A549 (cell line): ENCODE measurements at regions not wholly inside any gene's neighbourhood (a gene's known extent, or its start where the extent isn't known, plus 50 kb on each side); places are given as distances from the start of the nearest gene placed in this dataset.

Experiments used
- ATAC-seq, 2 experiments: fragments of 200-7000 bp in 1 of 2; fragments of >200 bp in 1 of 2; cut with Nextera tagmentation in 1 of 2; cut with Tn5 transposase in 1 of 2; 3 replicates each; pipeline versions ENCODE4 v1.8.0 to v1.9.1; 2018 to 2020; ENCODE audit warnings: mild to moderate bottlenecking in 1 of 2, moderate library complexity in 1 of 2
- CTCF ChIA-PET: fragments of 300-600 bp; sonication (Branson Sonifier 250); formaldehyde crosslinking; extraction: SDS; loops from one replicate; lab custom pipeline; 2021; ENCODE audit warnings: antibody characterized with exemption, inconsistent platforms; lab: Yijun Ruan, JAX
- POLR2A ChIA-PET: fragments of 350-600 bp; formaldehyde crosslinking; extraction: SDS; loops from one replicate; lab custom pipeline; 2021; ENCODE audit warnings: antibody characterized with exemption, inconsistent platforms; lab: Yijun Ruan, JAX
- DNase-seq, 2 experiments: peaks; one replicate each; pipeline versions ENCODE4 v3.0.0 to v3.0.0-alpha.2; 2011 to 2016; ENCODE audit warnings: low read depth in 1 of 2, low spot score in 1 of 2
- FAIRE-seq: peaks from 2 replicates; lab custom pipeline; 2011; peaks lifted over from hg19 to GRCh38; lab: Jason Lieb, UNC
- H3K27ac ChIP-seq, 2 experiments: fragments of >200 bp; sonication (Bioruptor Twin); formaldehyde crosslinking; 3 replicates each; pipeline ENCODE4 v1.5.1; 2016 to 2017
- H3K4me1 ChIP-seq: fragments of >200 bp; sonication (Bioruptor Twin); formaldehyde crosslinking; 3 replicates; pipeline ENCODE4 v1.6.1; 2016
- H3K4me2 ChIP-seq: fragments of >200 bp; sonication (Bioruptor Twin); formaldehyde crosslinking; 3 replicates; pipeline ENCODE4 v1.6.1; 2016
- H3K4me3 ChIP-seq: fragments of >200 bp; sonication (Bioruptor Twin); formaldehyde crosslinking; 3 replicates; pipeline ENCODE4 v1.5.1; 2016
- H3K9me3 ChIP-seq: fragments of >200 bp; sonication (Bioruptor Twin); formaldehyde crosslinking; 3 replicates; pipeline ENCODE4 v1.6.1; 2016
- FOSB ChIP-seq: fragments of 250-450 bp; sonication (Bioruptor Pico); IDR thresholded peaks from 2 replicates; pipeline ENCODE4 v1.5.0; 2020; ENCODE audit warnings: mild to moderate bottlenecking, moderate library complexity
- FOSL2 ChIP-seq, 2 experiments: fragments of 450-650 bp in 1 of 2; fragments of >200 bp in 1 of 2; sonication (Bioruptor Twin) in 1 of 2; formaldehyde crosslinking; IDR thresholded peaks; 2 replicates each; pipeline versions ENCODE4 v1.5.0 to v1.6.1; 2016 to 2020; ENCODE audit warnings: mild to moderate bottlenecking in 1 of 2, moderate library complexity in 1 of 2
- FOXS1 ChIP-seq: fragments of 250-450 bp; sonication (Bioruptor Pico); IDR thresholded peaks from 2 replicates; pipeline ENCODE4 v1.5.0; 2020; ENCODE audit warnings: mild to moderate bottlenecking, moderate library complexity
- HOXB13 ChIP-seq: fragments of 250-450 bp; sonication (Bioruptor Pico); IDR thresholded peaks from 2 replicates; pipeline ENCODE4 v1.5.0; 2020; ENCODE audit warnings: low read depth, mild to moderate bottlenecking, moderate library complexity
- JUN ChIP-seq, 2 experiments: fragments of >200 bp; sonication (Bioruptor Twin); formaldehyde crosslinking; IDR thresholded peaks; 2 replicates in 1 of 2; 3 replicates in 1 of 2; pipeline ENCODE4 v1.6.1; 2016 to 2017
- KDM1A ChIP-seq: fragments of 200-600 bp; sonication (generic); IDR thresholded peaks from 2 replicates; pipeline ENCODE4 v1.6.1; 2016; ENCODE audit warnings: low read depth, mild to moderate bottlenecking
- NR3C1 ChIP-seq: fragments of >200 bp; sonication (Bioruptor Twin); formaldehyde crosslinking; IDR thresholded peaks from 3 replicates; pipeline ENCODE4 v1.6.1; 2017
- PHF8 ChIP-seq: fragments of 200-600 bp; sonication (generic); IDR thresholded peaks from 2 replicates; pipeline ENCODE4 v1.6.1; 2016; ENCODE audit warnings: low read depth, mild to moderate bottlenecking, antibody characterized with exemption, moderate library complexity, borderline replicate concordance
- RARB ChIP-seq: fragments of 250-450 bp; sonication (Bioruptor Pico); IDR thresholded peaks from 2 replicates; pipeline ENCODE4 v1.8.0; 2021; ENCODE audit warnings: mild to moderate bottlenecking, moderate library complexity
- TP53 ChIP-seq: fragments of 250-450 bp; sonication (Bioruptor Pico); IDR thresholded peaks from 2 replicates; pipeline ENCODE4 v1.5.0; 2021; ENCODE audit warnings: mild to moderate bottlenecking, moderate library complexity
- ZC3H11A ChIP-seq: fragments of 450-650 bp; IDR thresholded peaks from 2 replicates; pipeline ENCODE4 v1.6.1; 2014; ENCODE audit warnings: antibody characterized with exemption, mild to moderate bottlenecking
- WGBS: methylation state at CpG from one replicate; pipeline ENCODE4 v1.1.6; 2017; ENCODE audit errors: missing lambda C conversion rate; 5-methylcytosine and 5-hydroxymethylcytosine counted together
- TF ChIP-seq, protein P1 (sequence below): fragments of >200 bp; sonication (Bioruptor Twin); formaldehyde crosslinking; IDR thresholded peaks from 3 replicates; pipeline ENCODE4 v1.5.1; 2016
- TF ChIP-seq, protein P2 (sequence below): fragments of 200-600 bp; sonication (generic); IDR thresholded peaks from 2 replicates; pipeline ENCODE4 v1.6.1; 2016; ENCODE audit warnings: antibody characterized with exemption, mild to moderate bottlenecking, moderate library complexity
- TF ChIP-seq, protein P3 (sequence below): fragments of 250-450 bp; sonication (Bioruptor Pico); IDR thresholded peaks from 2 replicates; pipeline ENCODE4 v1.5.0; 2020; ENCODE audit warnings: low read depth, mild to moderate bottlenecking, moderate library complexity
- TF ChIP-seq, protein P4 (sequence below): IDR thresholded peaks from 2 replicates; pipeline ENCODE4 v1.6.1; 2012

DNA sequence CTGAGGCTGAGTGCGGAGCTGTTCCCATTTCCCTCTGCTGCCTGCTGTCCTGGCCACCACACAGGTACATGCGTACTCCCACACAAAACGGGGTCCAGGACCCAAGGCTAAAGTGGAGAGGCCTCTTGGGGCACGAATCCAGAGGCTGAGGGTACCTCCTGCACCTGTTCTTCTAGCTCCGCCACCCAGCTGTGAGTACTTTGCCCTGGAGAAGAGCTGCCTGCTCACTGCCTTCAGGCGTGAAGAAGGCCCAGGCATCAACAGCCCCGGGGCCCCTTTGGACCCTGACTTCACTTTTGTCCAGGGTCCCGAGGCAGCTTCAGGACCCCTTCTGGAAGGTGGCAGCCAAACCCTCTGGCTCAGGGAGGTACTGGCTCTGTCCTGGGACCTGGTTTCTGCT is 88.6 kb downstream of the HIF1AN start (continued):
- TF ChIP-seq, protein P1, sequence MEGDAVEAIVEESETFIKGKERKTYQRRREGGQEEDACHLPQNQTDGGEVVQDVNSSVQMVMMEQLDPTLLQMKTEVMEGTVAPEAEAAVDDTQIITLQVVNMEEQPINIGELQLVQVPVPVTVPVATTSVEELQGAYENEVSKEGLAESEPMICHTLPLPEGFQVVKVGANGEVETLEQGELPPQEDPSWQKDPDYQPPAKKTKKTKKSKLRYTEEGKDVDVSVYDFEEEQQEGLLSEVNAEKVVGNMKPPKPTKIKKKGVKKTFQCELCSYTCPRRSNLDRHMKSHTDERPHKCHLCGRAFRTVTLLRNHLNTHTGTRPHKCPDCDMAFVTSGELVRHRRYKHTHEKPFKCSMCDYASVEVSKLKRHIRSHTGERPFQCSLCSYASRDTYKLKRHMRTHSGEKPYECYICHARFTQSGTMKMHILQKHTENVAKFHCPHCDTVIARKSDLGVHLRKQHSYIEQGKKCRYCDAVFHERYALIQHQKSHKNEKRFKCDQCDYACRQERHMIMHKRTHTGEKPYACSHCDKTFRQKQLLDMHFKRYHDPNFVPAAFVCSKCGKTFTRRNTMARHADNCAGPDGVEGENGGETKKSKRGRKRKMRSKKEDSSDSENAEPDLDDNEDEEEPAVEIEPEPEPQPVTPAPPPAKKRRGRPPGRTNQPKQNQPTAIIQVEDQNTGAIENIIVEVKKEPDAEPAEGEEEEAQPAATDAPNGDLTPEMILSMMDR = no peak
- TF ChIP-seq PHF8 = no peak
- TF ChIP-seq, all 56 proteins: peak for 0

DNA sequence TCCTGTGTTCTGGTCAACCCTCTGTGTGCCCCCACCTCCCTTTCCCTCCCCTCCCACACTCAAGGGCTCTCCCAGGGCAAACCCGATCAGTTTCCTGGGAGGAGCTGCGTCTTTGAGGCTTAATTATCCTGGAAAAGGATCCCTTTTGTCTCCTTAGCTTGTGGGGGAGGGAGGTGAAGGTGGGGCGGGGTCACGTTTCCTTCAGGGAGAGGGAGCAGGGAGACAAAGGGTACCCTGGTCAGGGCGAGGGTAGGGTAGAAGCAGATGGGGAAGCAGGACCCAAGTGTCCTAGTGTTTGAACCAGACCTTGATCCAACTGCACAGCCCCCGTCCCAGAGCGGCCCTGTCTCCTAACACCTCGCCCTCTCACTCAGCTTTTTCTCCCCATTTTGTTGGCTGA is 90.1 kb downstream of the HIF1AN start:
- POLR2A ChIA-PET = no interaction called here
- Histone ChIP-seq H3K4me2 (no peak overlapping the region), H3K4me1 (no peaks in the 10 kb centered on the region), H3K27ac (no peak overlapping the region), H3K9me3 (no peaks in the 10 kb centered on the region), H3K4me3 (no peak overlapping the region)
- no peak for DNase-seq
- 43% methylated on average over 8 of the region's 8 CpGs for WGBS
- no peak for TF ChIP-seq FOXS1 (CRISPR knock-in tag)
- TF ChIP-seq, protein P2, sequence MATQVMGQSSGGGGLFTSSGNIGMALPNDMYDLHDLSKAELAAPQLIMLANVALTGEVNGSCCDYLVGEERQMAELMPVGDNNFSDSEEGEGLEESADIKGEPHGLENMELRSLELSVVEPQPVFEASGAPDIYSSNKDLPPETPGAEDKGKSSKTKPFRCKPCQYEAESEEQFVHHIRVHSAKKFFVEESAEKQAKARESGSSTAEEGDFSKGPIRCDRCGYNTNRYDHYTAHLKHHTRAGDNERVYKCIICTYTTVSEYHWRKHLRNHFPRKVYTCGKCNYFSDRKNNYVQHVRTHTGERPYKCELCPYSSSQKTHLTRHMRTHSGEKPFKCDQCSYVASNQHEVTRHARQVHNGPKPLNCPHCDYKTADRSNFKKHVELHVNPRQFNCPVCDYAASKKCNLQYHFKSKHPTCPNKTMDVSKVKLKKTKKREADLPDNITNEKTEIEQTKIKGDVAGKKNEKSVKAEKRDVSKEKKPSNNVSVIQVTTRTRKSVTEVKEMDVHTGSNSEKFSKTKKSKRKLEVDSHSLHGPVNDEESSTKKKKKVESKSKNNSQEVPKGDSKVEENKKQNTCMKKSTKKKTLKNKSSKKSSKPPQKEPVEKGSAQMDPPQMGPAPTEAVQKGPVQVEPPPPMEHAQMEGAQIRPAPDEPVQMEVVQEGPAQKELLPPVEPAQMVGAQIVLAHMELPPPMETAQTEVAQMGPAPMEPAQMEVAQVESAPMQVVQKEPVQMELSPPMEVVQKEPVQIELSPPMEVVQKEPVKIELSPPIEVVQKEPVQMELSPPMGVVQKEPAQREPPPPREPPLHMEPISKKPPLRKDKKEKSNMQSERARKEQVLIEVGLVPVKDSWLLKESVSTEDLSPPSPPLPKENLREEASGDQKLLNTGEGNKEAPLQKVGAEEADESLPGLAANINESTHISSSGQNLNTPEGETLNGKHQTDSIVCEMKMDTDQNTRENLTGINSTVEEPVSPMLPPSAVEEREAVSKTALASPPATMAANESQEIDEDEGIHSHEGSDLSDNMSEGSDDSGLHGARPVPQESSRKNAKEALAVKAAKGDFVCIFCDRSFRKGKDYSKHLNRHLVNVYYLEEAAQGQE = no peak
- no peak for TF ChIP-seq FOSB (CRISPR knock-in tag)
- CTCF ChIA-PET = interaction anchor here (0.9 kb wide), 1 partner anchor 64 kb away, joined by 4 read pairs; no protein-coding TSS in a partner anchor
- no peak for FAIRE-seq
- no peak for ATAC-seq

DNA sequence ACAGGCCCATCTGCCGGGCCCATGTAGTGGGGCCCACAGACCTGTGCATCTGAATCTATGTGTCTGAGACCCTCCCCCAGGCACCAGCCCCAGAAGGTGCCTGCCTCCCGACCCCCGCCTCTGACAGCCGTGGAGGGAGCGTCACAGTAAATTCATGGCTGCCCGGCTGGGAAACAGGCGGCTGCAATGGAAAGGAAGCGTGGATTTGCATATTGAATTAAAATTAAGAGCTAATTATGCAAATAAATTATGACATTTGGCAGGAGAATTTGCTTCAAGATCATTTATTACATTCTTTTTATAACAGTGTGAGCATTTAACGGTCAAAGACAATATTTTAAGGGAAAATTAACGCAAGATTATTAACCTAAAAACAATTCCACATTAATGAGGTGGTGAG is 92.3 kb downstream of the HIF1AN start:
- TF ChIP-seq RARB (CRISPR knock-in tag) (no peak), ZC3H11A (no peak), HOXB13 (CRISPR knock-in tag) (no peak), NR3C1 (no peak), FOSL2 (IDR thresholded peaks at IDR 0.05) (no peak), FOSL2 (CRISPR knock-in tag; IDR thresholded peaks at IDR 0.05) (no peak), KDM1A (no peak), TP53 (no peak), JUN (IDR thresholded peaks at IDR 0.05) (no peak)
- TF ChIP-seq, protein P3, sequence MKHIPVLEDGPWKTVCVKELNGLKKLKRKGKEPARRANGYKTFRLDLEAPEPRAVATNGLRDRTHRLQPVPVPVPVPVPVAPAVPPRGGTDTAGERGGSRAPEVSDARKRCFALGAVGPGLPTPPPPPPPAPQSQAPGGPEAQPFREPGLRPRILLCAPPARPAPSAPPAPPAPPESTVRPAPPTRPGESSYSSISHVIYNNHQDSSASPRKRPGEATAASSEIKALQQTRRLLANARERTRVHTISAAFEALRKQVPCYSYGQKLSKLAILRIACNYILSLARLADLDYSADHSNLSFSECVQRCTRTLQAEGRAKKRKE (CRISPR knock-in tag) = no peak
- TF ChIP-seq, protein P1 = no peak
- TF ChIP-seq, protein P4, sequence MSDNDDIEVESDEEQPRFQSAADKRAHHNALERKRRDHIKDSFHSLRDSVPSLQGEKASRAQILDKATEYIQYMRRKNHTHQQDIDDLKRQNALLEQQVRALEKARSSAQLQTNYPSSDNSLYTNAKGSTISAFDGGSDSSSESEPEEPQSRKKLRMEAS = no peak
- Histone ChIP-seq H3K4me1 (no peaks in the 10 kb centered on the region), H3K9me3 (no peaks in the 10 kb centered on the region), H3K4me2 (no peak overlapping the region), H3K4me3 (no peak overlapping the region), H3K27ac (no peak overlapping the region)
- ChIA-PET POLR2A (no interaction called here), CTCF (interaction anchor here (1.0 to 1.4 kb wide), 3 partner anchors 12 to 117 kb away, joined by 3 to 5 read pairs (median 4); no protein-coding TSS in a partner anchor)
- FAIRE-seq (no peak), DNase-seq (no peak), ATAC-seq (no peak)
- 70% methylated on average over 9 of the region's 10 CpGs for WGBS
